Panc1 (cell line): ENCODE measurements at regions not wholly inside any gene's neighbourhood (a gene's known extent, or its start where the extent isn't known, plus 50 kb on each side); places are given as distances from the start of the nearest gene placed in this dataset.

ENCODE experiments used
- ATAC-seq: fragments of 200-7000 bp; cut with Tn5 transposase; 2 replicates; pipeline ENCODE4 v1.9.1; 2020; ENCODE audit warnings: mild to moderate bottlenecking, moderate library complexity
- BruUV-seq: library from RNA; stranded (reverse); fragments of 400-500 nt; replicated peaks from 2 replicates; lab custom pipeline; 2021; lab: Mats Ljungman, UMichigan
- CTCF ChIA-PET: fragments of 300-600 bp; sonication (Branson Sonifier 250); formaldehyde crosslinking; loops from one replicate; lab custom pipeline; 2022; ENCODE audit warnings: antibody characterized with exemption; lab: Charles Lee
- POLR2A ChIA-PET: fragments of 300-600 bp; sonication (Branson Sonifier 250); formaldehyde crosslinking; loops from one replicate; lab custom pipeline; 2022; ENCODE audit warnings: antibody characterized with exemption; lab: Charles Lee
- DNase-seq: peaks from one replicate; pipeline ENCODE4 v3.0.0-alpha.2; 2010; ENCODE audit warnings: low read depth, low spot score
- H3K27ac ChIP-seq: 2 replicates; pipeline ENCODE4 v1.5.1; 2011; ENCODE audit warnings: mild to moderate bottlenecking, low read length, inconsistent platforms
- H3K27me3 ChIP-seq: fragments of 200-500 bp; sonication (Bioruptor generic); 2 replicates; pipeline ENCODE4 v1.6.0; 2014; ENCODE audit warnings: low read length, inconsistent platforms; ENCODE audit not compliant: control insufficient read depth, insufficient read depth
- H3K36me3 ChIP-seq: fragments of 200-500 bp; sonication (Bioruptor generic); 2 replicates; pipeline ENCODE4 v1.5.1; 2014; ENCODE audit warnings: inconsistent platforms, mild to moderate bottlenecking, low read length, moderate library complexity; ENCODE audit not compliant: control insufficient read depth, insufficient read depth
- H3K4me1 ChIP-seq: 2 replicates; pipeline ENCODE4 v1.5.1; 2011; ENCODE audit warnings: inconsistent platforms, mild to moderate bottlenecking, low read length, moderate library complexity; ENCODE audit not compliant: control insufficient read depth, insufficient read depth
- H3K4me3 ChIP-seq, 2 experiments: 2 replicates each; pipeline ENCODE4 v1.5.1; 2011 to 2012; ENCODE audit warnings: low read depth in 2 of 2, low read length in 2 of 2, mild to moderate bottlenecking in 2 of 2, inconsistent platforms in 1 of 2, moderate library complexity in 1 of 2
- H3K9me3 ChIP-seq: fragments of 200-500 bp; sonication (Bioruptor generic); 2 replicates; pipeline ENCODE4 v1.5.1; 2014; ENCODE audit warnings: low read depth, mild to moderate bottlenecking, inconsistent platforms, low read length, moderate library complexity; ENCODE audit not compliant: control insufficient read depth, insufficient read depth
- POLR2AphosphoS5 ChIP-seq: IDR thresholded peaks from 2 replicates; pipeline ENCODE4 v1.6.1; 2012; ENCODE audit warnings: mild to moderate bottlenecking, low read depth, low read length, moderate library complexity
- SIN3A ChIP-seq: IDR thresholded peaks from 2 replicates; pipeline ENCODE4 v1.6.1; 2012; ENCODE audit warnings: low read depth, mild to moderate bottlenecking, low read length, moderate library complexity, borderline replicate concordance; ENCODE audit not compliant: insufficient read depth
- TCF7L2 ChIP-seq: IDR thresholded peaks from 2 replicates; pipeline ENCODE4 v1.6.1; 2011; ENCODE audit warnings: mild to moderate bottlenecking, low read depth, low read length, inconsistent platforms
- in situ Hi-C: cut with HindIII; loops from 2 replicates; pipeline ENCODE4 v1.10.0; 2016; ENCODE audit warnings: low sequenced_read_pairs, low pct_unique_long_range_greater_than_20kb
- intact Hi-C: fragments of 100-400 bp; cut with micrococcal nuclease; formaldehyde crosslinking; loops from one replicate; pipeline ENCODE4 v1.10.0; 2022; ENCODE audit not compliant: unreplicated experiment
- TF ChIP-seq, protein P1 (sequence below): fragments of 450-650 bp; IDR thresholded peaks from 2 replicates; pipeline ENCODE4 v1.5.1; 2017; ENCODE audit warnings: mild to moderate bottlenecking
- TF ChIP-seq, protein P2 (sequence below), 2 experiments: IDR thresholded peaks; 2 replicates each; pipeline ENCODE4 v1.6.1; 2011 to 2012; ENCODE audit warnings: low read depth in 2 of 2, control low read depth in 1 of 2, low read length in 1 of 2, mild to moderate bottlenecking in 1 of 2, moderate library complexity in 1 of 2; ENCODE audit not compliant: insufficient read depth in 1 of 2

DNA sequence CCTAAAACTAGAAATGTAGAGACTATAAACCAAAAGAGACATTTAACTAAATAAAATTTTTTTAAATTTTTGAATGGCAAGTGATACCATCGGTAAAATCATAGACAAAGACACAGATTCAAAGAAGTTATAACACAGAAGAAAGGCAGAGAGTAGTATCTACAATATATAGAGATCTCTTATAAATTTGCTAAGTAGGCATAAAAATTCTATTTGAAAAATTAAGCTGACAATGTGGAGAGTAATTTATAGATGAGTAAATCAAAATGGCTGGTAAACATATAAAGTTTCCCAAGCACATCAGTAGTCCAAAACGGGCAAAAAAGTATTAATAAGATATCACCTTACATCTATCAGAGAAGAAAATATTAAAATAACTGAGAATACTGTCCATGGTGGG, 1061.0 kb downstream of the ADGRL2 start:
- Histone ChIP-seq H3K27me3 (no peaks in the 10 kb centered on the region), H3K9me3 (no peaks in the 10 kb centered on the region), H3K36me3 (no peaks in the 10 kb centered on the region), H3K4me3 (no peak overlapping the region), H3K27ac (no peak overlapping the region), H3K4me1 (no peaks in the 10 kb centered on the region)
- BruUV-seq = no TSS peak
- DNase-seq = no peak
- TF ChIP-seq, protein P1, sequence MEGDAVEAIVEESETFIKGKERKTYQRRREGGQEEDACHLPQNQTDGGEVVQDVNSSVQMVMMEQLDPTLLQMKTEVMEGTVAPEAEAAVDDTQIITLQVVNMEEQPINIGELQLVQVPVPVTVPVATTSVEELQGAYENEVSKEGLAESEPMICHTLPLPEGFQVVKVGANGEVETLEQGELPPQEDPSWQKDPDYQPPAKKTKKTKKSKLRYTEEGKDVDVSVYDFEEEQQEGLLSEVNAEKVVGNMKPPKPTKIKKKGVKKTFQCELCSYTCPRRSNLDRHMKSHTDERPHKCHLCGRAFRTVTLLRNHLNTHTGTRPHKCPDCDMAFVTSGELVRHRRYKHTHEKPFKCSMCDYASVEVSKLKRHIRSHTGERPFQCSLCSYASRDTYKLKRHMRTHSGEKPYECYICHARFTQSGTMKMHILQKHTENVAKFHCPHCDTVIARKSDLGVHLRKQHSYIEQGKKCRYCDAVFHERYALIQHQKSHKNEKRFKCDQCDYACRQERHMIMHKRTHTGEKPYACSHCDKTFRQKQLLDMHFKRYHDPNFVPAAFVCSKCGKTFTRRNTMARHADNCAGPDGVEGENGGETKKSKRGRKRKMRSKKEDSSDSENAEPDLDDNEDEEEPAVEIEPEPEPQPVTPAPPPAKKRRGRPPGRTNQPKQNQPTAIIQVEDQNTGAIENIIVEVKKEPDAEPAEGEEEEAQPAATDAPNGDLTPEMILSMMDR = no peak
- TF ChIP-seq POLR2AphosphoS5 = no peak
- TF ChIP-seq, protein P2, sequence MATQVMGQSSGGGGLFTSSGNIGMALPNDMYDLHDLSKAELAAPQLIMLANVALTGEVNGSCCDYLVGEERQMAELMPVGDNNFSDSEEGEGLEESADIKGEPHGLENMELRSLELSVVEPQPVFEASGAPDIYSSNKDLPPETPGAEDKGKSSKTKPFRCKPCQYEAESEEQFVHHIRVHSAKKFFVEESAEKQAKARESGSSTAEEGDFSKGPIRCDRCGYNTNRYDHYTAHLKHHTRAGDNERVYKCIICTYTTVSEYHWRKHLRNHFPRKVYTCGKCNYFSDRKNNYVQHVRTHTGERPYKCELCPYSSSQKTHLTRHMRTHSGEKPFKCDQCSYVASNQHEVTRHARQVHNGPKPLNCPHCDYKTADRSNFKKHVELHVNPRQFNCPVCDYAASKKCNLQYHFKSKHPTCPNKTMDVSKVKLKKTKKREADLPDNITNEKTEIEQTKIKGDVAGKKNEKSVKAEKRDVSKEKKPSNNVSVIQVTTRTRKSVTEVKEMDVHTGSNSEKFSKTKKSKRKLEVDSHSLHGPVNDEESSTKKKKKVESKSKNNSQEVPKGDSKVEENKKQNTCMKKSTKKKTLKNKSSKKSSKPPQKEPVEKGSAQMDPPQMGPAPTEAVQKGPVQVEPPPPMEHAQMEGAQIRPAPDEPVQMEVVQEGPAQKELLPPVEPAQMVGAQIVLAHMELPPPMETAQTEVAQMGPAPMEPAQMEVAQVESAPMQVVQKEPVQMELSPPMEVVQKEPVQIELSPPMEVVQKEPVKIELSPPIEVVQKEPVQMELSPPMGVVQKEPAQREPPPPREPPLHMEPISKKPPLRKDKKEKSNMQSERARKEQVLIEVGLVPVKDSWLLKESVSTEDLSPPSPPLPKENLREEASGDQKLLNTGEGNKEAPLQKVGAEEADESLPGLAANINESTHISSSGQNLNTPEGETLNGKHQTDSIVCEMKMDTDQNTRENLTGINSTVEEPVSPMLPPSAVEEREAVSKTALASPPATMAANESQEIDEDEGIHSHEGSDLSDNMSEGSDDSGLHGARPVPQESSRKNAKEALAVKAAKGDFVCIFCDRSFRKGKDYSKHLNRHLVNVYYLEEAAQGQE (IDR thresholded peaks at IDR 0.05; ENCODE audit: insufficient read depth in 1 of 2, low read depth in 2 of 2, low read length in 1 of 2) = no peak
- TF ChIP-seq TCF7L2 = no peak
- POLR2A ChIA-PET = no interaction called here
- ATAC-seq = no peak
- CTCF ChIA-PET = interaction anchor here (1.0 kb wide), 1 partner anchor 10 kb away, joined by 4 read pairs; no protein-coding TSS in a partner anchor
- in situ Hi-C loops = no loop called here
- intact Hi-C loops = no loop called here

DNA sequence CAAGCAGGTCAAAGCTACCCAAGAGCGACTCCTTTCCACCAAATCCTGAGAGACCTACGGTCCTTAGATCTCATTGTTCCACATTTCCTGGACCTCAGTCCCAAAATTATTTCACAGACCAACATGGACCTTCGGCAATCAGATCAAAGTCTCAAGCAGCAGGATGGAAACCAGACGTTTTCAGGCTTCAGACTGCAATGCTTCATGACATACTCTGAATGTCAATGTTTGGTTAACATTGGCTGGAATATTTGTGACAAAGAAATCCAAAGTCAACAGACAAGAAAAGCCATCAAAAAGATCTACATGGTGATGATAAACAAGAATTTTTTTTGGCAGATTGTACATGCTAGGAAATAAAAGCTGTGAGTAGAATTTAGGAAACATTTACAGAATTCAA, 1057.3 kb downstream of the ADGRL2 start:
- Histone ChIP-seq H3K4me3 (no peak overlapping the region), H3K4me1 (no peaks in the 10 kb centered on the region), H3K27me3 (no peaks in the 10 kb centered on the region), H3K9me3 (no peaks in the 10 kb centered on the region), H3K27ac (no peak overlapping the region), H3K36me3 (no peaks in the 10 kb centered on the region)
- ChIA-PET POLR2A (no interaction called here), CTCF (no interaction called here)
- TF ChIP-seq, protein P1 = no peak
- TF ChIP-seq, protein P2 (IDR thresholded peaks at IDR 0.05; ENCODE audit: insufficient read depth in 1 of 2, low read depth in 2 of 2, low read length in 1 of 2) = no peak
- no peak for TF ChIP-seq TCF7L2
- no peak for TF ChIP-seq SIN3A
- no peak for TF ChIP-seq POLR2AphosphoS5
- in situ Hi-C loops (no loop called here), intact Hi-C loops (no loop called here)
- no TSS peak for BruUV-seq
- ATAC-seq (no peak), DNase-seq (no peak)
